OCI-LY1 (cell line): ENCODE measurements at regions not wholly inside any gene's neighbourhood (a gene's known extent, or its start where the extent isn't known, plus 50 kb on each side); places are given as distances from the start of the nearest gene placed in this dataset.

Source experiments
- EZH2 ChIP-seq: fragments of 200-600 bp; sonication (generic), shearing (Covaris generic); IDR thresholded peaks from 2 replicates; pipeline ENCODE4 v1.8.0; 2017; ENCODE audit warnings: borderline replicate concordance, mixed run types, mild to moderate bottlenecking, antibody characterized with exemption, low read length, moderate library complexity, mixed read lengths
- TF ChIP-seq, protein P1 (sequence below): fragments of 200-600 bp; sonication (generic), shearing (Covaris generic); IDR thresholded peaks from 2 replicates; pipeline ENCODE4 v1.5.1; 2017; ENCODE audit warnings: mild to moderate bottlenecking, antibody characterized with exemption, low read length, moderate library complexity, mixed read lengths

DNA sequence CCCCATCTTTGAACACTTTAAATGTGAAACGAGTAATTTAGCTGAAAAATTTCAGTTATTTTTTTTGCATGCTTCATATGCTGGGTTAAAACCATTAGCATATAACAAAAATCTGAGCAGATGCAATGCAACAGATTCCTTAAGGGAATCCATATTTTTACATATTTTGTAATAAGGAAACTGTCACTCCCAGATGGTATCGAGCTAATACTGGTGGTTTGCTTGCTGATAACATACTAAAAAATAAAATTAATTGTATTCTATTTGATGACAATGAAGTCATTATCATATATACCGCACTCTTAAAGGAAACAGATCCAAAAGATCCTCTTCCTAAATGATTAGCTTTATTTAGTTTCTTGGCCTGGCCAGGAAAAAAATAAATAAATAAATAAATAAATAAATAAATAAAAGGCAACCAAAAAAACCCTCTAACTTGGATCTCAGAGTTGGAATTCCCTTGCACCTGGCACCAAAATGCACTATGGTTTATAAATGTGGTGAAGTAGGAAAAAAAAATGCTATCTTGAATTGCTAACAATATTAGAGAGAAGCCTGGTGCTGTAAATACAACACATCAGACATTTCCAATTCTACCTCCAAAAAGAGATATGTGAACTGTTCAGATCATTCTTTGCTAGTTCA is 503.2 kb upstream of the ARRDC4 start:
- TF ChIP-seq, protein P1, sequence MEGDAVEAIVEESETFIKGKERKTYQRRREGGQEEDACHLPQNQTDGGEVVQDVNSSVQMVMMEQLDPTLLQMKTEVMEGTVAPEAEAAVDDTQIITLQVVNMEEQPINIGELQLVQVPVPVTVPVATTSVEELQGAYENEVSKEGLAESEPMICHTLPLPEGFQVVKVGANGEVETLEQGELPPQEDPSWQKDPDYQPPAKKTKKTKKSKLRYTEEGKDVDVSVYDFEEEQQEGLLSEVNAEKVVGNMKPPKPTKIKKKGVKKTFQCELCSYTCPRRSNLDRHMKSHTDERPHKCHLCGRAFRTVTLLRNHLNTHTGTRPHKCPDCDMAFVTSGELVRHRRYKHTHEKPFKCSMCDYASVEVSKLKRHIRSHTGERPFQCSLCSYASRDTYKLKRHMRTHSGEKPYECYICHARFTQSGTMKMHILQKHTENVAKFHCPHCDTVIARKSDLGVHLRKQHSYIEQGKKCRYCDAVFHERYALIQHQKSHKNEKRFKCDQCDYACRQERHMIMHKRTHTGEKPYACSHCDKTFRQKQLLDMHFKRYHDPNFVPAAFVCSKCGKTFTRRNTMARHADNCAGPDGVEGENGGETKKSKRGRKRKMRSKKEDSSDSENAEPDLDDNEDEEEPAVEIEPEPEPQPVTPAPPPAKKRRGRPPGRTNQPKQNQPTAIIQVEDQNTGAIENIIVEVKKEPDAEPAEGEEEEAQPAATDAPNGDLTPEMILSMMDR = no peak
- no peak for TF ChIP-seq EZH2
